ENCODE measurements at regions not wholly inside any gene's neighbourhood (a gene's known extent, or its start where the extent isn't known, plus 50 kb on each side); places are given as distances from the start of the nearest gene placed in this dataset.
"Not testable (repeated sequence)": the region's sequence is repeated elsewhere in the genome, so short reads cannot be mapped to it uniquely, and the experiment has no call there.

DNA sequence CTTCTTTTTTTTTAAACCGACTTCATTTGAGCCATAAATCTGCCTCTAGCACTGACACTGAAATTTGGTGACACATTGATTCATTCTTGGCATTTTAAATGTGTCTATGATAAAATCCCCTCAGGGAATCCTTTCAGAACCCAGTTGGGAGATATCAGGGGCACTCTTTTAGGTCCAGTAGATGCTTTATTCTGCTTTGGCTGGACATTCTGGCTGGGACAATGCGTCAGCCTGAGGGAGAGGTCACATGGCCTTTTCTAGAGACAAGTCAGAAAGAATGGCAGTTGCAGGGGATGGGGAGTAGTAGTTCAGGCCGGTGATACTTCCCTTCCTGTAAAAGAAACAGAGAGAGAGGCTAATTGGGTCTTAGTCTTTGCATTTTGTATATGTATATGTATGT lies 63.1 kb downstream of the TRIM43 start:
- not testable (repeated sequence) for DNase-seq

DNA sequence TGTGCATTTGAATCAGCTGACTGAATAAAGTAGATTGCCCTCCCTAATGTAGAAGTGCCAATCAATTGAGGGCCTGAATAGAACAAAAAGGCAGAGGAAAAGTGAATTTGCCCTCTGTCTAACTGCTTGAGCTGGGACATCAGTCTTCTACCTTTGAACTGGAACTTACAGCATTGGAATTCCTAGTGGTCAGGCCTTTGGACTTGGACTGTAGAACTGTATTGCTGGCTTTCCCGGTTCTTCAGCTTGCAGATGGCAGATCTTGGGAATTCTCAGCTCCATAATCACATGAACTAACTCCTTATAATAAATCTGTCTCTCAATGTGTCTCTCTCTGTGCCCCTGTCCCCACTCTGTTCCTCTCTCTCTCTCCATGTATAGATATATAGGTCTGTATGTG lies 64.8 kb downstream of the TRIM43 start:
- not testable (repeated sequence) for DNase-seq

DNA sequence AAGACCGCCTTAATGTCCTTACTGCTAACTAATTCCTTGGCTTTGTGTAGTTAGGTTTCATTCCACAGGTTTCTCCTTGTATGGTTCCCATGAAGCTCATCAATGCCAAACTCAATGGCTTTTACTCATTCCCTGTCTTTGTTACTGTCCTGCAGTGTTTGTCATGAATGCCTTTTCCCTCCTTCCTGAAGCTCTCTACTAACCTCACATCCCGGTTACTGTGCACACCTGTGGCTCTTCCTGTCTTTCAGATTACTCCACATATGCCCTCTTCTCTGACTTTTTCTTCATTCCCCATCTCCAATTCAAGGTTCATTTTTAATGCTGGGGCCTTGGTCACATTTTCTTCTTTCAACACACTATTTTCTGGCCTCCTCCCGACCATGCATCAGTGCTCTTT lies 66.1 kb downstream of the TRIM43 start:
- not testable (repeated sequence) for DNase-seq

DNA sequence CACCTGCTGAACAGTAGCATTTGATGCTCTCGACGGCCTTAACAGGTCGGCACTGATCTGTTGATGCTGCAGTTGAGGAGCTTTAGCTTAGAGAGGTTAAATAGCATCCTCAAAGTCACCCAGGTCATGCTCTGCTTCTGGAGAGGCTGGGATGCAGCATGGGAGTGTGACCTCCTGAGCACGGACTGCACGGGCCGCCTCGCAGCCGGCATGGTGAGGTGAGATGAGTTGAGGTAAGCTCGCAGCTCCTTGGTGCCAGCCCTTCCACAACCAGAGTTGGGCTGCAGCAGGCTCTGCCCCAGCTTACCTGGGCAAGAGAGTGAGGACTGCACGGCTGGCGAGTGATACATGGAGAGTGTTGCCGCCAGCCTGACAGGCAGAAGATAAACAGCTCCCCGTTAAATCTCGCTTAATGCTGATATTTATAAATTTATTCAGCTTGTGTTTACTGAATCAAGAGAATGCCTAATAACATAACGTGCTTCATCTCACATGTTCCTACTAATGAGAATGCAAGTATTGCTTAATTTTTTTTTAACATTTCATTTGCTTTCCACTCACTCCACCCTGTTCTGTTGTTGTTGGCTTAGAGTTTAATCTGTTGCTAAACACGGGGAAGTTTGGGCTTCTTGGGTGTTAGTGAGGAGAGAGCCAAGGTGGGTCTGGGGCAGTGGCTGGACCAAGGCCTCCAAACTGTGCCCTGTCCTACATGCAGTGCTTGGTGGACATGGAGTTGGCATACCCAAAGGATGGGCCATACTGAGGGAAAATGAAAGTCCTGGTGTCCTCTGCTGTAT lies 69.2 kb downstream of the TRIM43 start:
- DNase-seq, result not testable (repeated sequence)

DNA sequence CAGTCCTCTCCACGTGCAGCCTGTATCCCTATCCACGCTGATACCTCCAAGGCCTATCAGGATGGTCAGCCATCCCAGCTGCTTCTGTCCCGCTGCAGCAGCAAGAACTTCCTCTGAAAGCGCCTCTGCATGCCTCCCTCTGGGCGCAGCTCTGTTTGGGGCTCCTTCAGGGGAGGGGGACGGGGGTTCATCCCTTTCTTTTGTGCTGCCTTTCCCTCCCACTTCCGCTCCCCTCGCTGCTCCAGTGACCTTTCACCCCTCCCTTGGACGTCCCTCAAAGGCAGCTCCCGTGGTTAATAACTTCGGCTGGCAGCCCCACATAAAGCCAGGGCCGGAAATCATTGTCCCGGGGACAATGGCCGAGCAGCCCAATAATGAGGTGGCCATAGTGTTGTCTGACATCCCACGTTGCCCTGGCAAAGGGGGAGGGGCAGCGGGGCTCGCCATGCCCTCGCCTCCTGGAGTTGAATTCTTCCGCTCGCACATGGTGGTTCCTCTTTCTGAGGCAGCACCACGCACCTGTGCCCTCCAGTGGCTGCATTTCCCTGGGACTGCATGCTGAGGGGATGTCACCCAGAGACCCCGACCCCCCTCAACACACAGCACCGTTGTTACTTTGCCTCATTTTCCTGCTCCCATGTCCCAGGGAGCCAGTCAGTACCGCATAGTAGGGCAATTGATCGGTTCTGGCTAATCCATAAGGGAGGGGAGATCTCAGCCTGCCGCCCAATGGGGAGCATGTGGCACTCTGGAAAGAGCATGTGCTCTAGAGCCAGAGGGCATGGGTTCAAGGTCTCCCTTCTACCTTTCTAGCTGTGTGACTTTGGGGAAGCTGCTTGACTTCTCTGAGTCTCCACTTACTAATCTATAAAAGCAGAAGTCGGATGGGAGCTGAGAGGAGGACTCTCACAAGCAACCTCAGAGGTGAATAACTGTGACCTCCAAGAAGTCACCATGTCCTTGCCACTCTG lies 72.0 kb downstream of the TRIM43 start:
- DNase-seq, result not testable (repeated sequence)

DNA sequence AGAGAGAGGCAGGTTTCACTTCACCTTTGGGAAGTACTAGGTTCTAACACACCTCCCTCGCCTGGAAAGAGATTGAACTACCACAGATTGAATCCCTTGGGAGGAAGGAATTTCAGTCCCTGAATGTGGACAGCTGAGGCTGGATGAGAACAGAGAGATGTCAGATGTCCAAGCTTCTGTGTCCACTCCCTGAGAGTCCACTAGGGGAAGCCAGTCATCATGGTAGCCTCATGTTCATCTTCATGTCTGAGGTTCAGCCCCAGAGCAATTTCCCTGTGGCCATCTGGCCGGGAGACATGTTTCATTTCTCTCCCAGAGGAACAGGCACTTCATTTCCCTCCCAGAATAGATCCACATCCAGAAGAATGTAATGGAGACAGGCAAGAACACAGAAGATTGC lies 74.8 kb downstream of the TRIM43 start:
- DNase-seq, result not testable (repeated sequence)

DNA sequence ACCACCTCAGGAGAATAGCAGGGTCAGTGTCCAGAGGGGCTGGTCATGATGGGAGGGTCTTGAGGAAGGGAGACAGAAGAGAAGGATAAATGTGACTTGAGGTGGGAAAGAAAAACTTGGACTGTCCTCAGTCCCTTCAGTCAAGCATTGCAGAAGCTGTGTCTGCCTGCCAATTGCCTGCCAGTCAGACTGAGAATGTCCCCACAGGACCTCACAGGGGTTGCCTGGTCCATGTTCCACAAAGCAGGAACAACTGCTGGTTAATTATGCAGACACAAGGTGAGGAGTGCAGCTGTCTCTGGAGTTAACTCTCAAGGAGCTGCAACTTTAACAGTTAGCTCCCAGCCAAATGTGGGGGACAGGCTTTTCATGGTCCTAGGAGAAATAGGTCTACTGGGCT lies 75.7 kb downstream of the TRIM43 start:
- DNase-seq, result peak; percentile 43

DNA sequence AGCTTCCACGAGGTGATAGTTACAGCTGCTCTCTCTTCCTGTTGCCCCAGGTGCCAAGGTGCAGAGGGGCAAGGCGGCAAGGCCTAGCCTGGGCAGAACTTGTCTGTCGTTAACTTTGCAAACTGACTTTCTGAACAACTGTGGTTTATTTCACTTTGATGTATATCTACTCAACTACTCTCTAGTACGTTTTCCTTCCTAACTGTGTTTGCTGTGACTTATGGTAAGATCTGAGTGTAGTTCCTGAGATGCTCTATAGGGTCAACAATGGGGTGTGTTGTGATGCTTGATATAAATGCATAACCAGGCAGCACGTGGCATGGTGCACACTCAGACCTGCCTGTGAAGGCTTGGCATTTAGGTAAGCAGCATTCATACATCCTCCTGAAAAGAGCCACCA lies 77.1 kb downstream of the TRIM43 start:
- DNase-seq, result not testable (repeated sequence)

DNA sequence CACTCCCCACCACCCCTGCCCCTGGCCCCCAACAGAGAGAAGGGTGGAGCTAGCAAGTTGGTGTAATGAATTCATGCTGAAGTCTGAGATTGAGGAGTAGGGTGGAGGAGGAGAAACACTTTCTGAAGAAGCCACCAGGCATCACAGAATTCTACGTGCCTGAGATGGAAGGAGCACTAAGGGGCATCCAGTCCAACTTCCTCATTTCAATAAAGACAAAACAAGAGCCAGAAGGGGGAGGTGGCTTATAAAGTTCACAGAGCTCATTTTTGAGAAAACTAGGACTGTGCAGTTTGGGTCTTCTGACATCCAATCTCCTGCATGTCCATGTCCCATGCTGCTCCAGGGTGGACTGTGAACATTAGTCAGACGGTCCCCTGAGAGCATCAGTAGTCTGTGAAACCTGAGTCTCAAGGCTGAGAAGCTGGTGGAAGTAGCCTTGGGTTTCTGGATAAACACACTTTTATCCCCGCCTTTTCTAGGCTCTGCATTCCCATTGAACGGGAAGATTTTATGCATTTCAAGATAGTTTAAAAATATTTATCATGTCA lies 77.7 kb downstream of the TRIM43 start:
- no peak for DNase-seq

DNA sequence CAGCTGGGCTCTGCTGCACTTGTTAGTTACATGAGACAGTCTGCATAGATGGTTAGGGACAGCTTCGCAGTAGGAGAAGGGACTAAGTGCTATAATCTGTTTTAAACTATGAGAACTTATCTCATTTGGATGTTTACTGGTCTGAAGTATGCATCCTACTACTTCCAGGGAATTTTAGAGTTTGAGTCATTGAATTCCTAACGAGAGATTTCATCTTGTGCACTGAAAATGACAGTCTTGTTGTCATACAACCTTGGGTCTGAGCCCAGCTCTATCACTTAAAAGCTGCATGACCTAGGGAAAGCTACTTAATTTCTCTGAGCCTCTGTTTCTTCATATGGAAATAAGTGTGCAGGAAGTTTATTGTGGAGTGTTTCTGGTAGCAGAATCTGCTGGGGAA lies 78.4 kb downstream of the TRIM43 start:
- no peak for DNase-seq

DNA sequence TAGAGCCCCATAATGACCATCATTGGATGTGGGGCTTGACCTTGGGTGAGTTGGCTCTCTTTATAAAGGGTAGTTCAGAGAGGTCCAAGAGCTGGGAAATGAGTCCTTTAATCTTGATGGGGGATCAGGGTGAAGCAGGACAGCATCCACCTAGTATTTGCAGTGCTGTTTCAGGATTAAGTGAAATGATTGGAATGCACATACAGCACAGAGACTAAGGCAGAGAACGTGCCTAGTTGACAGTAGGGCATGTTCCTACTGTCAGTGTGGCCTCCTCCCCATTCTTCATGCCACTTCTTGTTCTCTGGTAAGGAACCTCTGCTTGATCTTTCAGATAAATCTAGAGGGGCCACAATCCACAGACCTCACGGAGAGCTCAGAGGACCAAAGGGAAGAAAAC lies 78.9 kb downstream of the TRIM43 start:
- peak; percentile 21 for DNase-seq

DNA sequence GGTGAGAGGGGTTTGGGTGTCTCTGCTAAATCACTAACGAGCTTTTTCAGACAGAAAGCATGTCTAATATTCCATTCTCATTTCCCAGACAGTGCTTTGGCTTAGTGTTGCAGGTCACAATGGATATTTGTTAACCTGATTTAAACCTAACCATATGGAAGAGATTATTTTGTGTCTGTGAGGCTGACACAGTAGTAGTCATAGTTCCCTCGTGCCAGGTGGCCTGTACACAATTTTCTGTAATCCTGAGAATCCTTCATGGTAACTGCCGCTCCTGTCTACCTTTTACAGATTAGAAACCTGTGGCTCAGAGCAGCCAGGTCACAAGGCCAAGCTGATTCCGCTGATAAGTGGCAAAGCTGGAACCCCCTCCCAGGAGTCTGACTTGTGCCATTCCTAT lies 79.4 kb downstream of the TRIM43 start:
- not testable (repeated sequence) for DNase-seq

DNA sequence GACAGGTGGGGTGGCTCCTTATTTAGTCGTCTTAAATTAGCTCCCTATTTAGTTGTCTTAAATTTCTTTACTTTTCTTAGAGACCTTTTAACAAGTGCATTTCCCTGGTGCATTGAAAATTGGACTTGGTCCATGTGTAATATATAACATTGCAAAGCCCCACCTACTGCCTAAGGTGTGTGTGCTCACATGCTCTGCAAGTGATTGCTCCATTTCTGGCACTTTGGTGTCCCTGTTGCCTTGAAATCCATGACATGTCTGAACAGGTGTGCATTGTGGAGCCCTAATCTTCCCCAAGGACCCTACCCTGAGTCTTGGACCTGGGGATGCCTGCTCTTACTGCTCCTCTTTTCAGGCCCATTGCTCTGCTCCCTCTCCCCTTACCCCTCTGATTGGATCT lies 80.2 kb downstream of the TRIM43 start:
- peak; percentile 33 for DNase-seq

DNA sequence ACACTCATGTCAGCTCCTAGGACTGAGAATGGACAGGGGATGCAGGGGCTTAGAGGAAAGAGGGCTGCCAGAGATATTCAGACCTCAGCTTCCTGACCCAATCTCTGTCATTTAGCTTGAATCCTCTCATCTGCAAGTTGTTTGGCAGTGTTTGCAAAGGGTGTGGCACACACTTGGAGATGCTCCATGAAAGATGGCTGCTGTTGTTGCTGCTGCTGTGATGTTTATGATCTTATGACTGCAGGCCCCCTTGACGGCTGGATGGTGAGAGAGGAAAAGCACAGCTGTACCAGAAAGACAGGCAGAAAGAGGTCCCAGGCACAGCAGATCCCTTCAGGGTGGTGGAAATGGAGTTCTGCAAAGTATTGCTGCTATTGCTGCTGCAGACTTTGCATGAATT lies 80.7 kb downstream of the TRIM43 start:
- peak; percentile 43 for DNase-seq

DNA sequence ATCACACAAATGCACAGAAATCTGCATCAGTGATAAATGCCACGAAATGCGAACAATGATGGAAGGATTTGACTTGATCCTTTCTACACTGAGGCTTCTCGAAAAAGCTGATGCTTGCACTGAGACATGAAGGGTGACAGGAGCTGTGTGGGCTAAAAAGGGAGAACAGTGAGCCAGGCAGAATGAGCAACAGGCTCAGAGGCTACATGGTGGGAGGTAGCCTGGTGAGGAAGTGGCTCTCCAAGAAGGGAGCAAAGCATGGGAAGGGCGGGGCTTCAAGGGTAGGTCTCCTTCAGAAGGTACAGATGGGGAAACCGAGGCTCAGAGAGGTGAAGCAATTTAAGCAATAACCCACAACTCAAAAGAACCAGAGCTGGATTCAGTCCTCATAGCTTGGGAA lies 82.4 kb downstream of the TRIM43 start:
- no peak for DNase-seq

DNA sequence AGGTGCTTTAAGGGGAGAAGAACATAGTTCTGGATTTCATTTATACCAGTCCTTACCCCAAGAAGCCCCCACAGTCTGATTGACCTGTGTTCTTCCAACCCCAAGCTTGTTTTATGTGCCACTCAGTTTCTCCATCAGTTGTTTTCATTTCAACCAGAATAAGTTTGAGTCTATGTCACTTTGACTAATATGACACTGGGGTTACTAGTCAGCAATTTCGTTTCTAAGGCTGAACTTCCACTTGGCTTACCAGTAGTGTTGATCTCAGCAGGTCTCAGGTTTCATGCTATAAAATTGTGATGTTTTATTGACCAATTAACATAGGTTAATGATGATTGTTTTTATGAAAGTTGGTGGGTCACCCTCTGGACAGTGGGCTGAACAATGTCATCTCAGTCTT lies 84.8 kb downstream of the TRIM43 start:
- DNase-seq, result not testable (repeated sequence)

DNA sequence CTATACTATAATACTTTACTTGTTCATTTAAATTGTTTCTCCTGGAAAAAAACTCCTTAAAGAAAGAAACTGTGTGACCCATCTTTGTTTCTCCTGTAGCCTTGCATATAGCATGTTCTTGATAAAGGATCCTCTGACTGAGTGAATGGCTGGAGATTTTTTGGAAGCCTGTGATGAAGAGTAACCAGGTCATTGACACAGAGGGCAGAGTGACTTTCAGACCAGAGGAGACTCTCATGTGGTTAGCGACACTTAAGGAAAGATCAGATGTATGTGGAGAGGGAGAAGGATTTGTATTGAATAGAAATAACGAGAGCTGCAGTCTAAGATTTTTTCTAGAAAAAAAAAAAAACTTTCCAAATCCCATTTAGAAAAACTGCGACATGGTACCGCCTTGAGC lies 85.5 kb downstream of the TRIM43 start:
- DNase-seq, result no peak

DNA sequence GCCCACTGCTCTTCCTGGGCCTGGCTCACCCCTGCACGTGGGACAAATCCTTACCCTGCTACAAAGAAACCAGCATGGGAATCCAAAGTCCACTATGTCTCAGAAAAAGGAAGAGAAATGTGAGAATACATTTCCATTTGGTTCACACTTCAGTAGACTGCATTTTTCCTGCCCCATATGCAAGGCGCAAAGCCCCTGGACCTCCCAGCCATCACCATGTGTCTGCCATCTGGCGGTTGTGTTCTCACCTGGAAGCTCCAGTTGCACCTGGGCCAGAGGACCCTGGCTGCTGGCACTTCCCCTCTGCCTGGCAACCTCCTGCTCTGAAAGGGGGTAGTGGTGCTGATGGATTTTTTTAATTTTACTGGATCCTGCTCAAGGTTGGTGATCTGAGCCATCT lies 86.0 kb downstream of the TRIM43 start:
- DNase-seq, result not testable (repeated sequence)

DNA sequence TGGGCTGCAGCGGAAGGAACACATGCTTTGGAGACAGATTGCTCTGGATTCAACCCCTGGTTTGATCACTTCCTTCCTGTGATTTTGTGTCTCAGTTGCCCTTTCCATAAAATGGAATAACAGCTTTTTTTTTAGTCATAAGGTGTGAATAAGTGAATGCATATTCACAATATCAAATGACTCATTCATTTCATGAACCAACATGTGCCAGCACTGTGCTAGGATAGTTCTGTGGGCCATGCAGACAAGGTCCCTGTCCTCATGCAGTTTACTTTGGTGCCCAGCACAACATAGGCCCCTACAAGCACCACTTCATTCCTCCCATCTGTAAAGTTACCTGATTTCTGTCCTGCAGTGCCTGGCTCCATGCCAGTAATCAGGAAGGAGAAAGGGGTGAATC lies 89.4 kb downstream of the TRIM43 start:
- DNase-seq, result not testable (repeated sequence)

DNA sequence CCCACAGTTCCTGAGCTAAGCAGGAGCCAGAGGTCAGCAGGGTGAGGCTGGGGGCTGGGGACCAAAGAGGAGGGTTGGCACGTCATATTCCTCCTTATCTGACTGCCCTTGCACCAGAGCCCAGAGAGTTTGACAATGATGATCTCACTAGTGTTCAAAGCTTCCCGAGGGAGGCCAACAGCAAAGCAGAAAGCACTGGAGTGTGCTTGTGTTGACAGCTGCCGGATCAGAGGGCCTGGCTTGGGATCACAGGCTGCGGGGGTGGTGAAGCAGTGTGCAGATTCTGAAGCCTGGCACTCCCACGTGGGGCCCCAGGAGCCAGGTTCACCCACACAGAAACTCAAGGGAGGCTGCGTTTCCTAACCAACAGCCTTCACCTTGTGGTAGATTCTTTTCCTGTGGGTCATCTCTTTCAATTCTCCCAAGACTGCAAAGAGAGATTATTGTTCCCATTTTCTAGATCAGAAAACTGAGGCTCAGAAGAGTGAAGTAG lies 89.8 kb downstream of the TRIM43 start:
- DNase-seq, result not testable (repeated sequence)

DNA sequence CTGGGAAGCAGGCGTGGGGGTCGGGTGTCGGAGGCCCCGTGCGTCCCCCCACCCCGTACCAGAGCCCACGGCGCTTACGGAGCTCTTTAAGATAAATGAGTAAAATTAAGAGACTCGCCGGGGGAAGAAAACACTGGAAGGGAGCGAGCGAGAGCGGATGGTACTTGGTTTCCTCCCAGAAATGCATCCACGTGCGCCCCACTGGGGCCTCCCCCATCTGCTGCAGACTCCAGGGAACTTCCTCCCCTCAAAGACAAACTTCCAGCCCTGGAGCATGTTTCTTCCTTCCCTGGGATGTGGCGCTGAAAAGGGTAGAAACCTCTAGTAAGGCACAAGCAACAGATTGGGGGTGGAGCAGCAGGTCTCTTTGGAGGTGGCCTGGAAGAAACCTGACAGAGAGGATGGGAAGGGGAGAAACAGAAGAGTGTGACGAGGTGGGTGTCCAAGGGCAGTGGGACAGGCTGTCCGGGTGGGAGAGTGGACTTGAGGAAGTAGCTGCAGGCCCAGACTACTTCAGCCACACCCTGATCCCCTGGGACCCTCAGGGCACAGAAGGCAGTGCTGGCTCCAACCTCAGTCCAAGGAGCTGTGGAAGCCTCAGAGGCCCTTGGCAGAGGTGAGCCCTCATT lies 91.2 kb downstream of the TRIM43 start:
- DNase-seq, result not testable (repeated sequence)

DNA sequence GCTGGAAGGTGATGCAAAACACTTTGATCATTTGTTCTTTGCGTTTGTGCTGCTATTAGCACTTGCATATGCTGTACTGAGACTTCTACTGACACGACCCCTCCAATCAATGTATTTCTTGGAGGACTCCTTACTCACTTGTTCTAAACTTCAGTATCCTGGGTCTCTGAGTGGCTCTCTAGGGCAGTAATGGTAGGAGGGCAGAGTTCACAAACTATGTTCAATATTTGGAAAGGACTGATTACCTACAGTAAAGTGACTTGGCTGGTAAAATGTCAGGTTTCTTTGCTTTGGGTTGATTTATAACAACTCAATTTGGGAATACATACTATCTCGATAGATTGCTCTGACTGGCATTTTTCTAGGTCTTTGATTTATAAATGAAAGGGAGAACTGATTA lies 93.7 kb downstream of the TRIM43 start:
- DNase-seq, result no peak
